HL-60 (cell line): ENCODE measurements at regions not wholly inside any gene's neighbourhood (a gene's known extent, or its start where the extent isn't known, plus 50 kb on each side); places are given as distances from the start of the nearest gene placed in this dataset.

Source experiments
- DNase-seq, 2 experiments: peaks; one replicate each; pipeline ENCODE4 v3.0.0-alpha.2; 2010 to 2020; ENCODE audit warnings: low read depth in 1 of 2, low spot score in 1 of 2
- H3K27ac ChIP-seq: fragments of 250-450 bp; sonication (Bioruptor Pico); replicated peaks from 2 replicates; pipeline ENCODE4 v1.5.1; 2020; ENCODE audit warnings: mild to moderate bottlenecking, moderate library complexity
- H3K27me3 ChIP-seq: fragments of 250-450 bp; sonication (Bioruptor Pico); 2 replicates; pipeline ENCODE4 v1.5.1; 2021; ENCODE audit warnings: mild to moderate bottlenecking, moderate library complexity; ENCODE audit not compliant: insufficient read depth, poor library complexity, severe bottlenecking
- H3K4me3 ChIP-seq: replicated peaks from 2 replicates; pipeline ENCODE4 v1.5.1; 2011; ENCODE audit warnings: mild to moderate bottlenecking, control low read depth, low read length; ENCODE audit not compliant: insufficient read depth
- GABPA ChIP-seq: IDR thresholded peaks from 2 replicates; pipeline ENCODE4 v1.6.1; 2012; ENCODE audit warnings: low read depth
- POLR2AphosphoS5 ChIP-seq: IDR thresholded peaks from 2 replicates; pipeline ENCODE4 v1.6.1; 2012; ENCODE audit warnings: low read depth
- REST ChIP-seq: IDR thresholded peaks from 2 replicates; pipeline ENCODE4 v1.6.1; 2012; ENCODE audit warnings: low read depth; ENCODE audit not compliant: insufficient replicate concordance
- SPI1 ChIP-seq: IDR thresholded peaks from 2 replicates; pipeline ENCODE4 v1.6.1; 2012; ENCODE audit warnings: low read depth, mild to moderate bottlenecking, borderline replicate concordance
- TF ChIP-seq, protein P1 (sequence below): IDR thresholded peaks from one replicate; pipeline ENCODE4 v1.5.1; 2011; ENCODE audit warnings: low read length, control low read depth, inconsistent platforms; ENCODE audit not compliant: insufficient read depth

DNA sequence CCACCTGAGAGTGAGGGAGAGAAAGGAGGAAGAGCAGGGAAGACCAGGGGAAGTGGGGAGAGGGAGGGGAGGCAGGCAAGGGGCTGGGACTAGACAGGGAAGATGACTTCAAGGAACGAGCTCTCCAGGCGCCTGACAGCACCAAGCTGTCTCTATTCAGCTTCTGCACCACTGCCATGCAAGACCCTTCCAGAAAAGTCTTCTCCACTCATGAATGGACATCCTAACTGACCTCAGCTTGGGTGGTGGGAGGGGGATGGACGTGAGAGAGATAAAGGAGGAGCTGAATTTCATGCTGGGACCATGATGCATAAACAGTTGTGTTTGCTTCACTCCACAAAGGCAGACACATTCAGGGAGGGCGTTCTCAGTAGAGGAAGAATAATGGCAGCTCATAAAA is 206.4 kb upstream of the ARL4C start:
- no peak for DNase-seq
- Histone ChIP-seq H3K27me3 (no peaks in the 10 kb centered on the region), H3K4me3 (no peak overlapping the region), H3K27ac (no peak overlapping the region)
- TF ChIP-seq GABPA (no peak), SPI1 (no peak), POLR2AphosphoS5 (no peak), REST (no peak)
- TF ChIP-seq, protein P1, sequence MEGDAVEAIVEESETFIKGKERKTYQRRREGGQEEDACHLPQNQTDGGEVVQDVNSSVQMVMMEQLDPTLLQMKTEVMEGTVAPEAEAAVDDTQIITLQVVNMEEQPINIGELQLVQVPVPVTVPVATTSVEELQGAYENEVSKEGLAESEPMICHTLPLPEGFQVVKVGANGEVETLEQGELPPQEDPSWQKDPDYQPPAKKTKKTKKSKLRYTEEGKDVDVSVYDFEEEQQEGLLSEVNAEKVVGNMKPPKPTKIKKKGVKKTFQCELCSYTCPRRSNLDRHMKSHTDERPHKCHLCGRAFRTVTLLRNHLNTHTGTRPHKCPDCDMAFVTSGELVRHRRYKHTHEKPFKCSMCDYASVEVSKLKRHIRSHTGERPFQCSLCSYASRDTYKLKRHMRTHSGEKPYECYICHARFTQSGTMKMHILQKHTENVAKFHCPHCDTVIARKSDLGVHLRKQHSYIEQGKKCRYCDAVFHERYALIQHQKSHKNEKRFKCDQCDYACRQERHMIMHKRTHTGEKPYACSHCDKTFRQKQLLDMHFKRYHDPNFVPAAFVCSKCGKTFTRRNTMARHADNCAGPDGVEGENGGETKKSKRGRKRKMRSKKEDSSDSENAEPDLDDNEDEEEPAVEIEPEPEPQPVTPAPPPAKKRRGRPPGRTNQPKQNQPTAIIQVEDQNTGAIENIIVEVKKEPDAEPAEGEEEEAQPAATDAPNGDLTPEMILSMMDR = no peak

GRCh38 chr2:234702731-234703225 is 205.9 kb upstream of the ARL4C start:
- Histone ChIP-seq H3K27me3 (no peaks in the 10 kb centered on the region), H3K27ac (no peak overlapping the region), H3K4me3 (no peak overlapping the region)
- DNase-seq = no peak
- TF ChIP-seq SPI1 (no peak), POLR2AphosphoS5 (no peak), GABPA (no peak), REST (no peak)
- TF ChIP-seq, protein P1 = no peak

DNA sequence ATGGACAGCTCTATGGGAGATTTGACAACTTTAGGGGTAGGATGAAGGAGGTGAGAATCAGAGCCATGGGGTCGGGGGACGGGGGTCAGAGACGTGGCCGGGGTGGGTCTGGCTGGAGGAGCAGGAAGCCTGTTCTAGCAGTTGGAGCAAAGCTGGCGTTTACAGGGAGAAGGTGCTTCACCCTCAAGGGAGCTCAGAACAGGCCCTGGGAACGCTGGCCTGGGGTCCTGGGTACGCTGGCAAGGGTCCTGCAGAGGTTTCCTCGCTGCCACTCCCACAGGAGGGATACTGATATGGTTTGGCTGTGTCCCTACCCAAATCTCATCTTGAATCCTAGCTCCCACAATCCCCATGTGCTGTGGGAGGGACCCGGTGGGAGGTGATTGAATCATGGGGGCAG is 205.0 kb upstream of the ARL4C start:
- no peak overlapping the region for H3K4me3 ChIP-seq
- no peak overlapping the region for H3K27ac ChIP-seq
- no peaks in the 10 kb centered on the region for H3K27me3 ChIP-seq
- no peak for DNase-seq
- TF ChIP-seq REST = no peak
- TF ChIP-seq POLR2AphosphoS5 = no peak
- TF ChIP-seq, protein P1 = no peak
